ENCODE measurements at regions not wholly inside any gene's neighbourhood (a gene's known extent, or its start where the extent isn't known, plus 50 kb on each side); places are given as distances from the start of the nearest gene placed in this dataset.
"Not testable (repeated sequence)": the region's sequence is repeated elsewhere in the genome, so short reads cannot be mapped to it uniquely, and the experiment has no call there.

GRCh38 chr4:98828801-98829200 lies 100.1 kb downstream of the EIF4E start:
- peak; percentile 25 for DNase-seq

- DNase-seq, result no peak
Observed at GRCh38 chr4:98827661-98828060, 101.3 kb downstream of the EIF4E start.

- DNase-seq, result no peak
Observed at GRCh38 chr4:98822144-98822543, 106.8 kb downstream of the EIF4E start.

- DNase-seq, result not testable (repeated sequence)
Observed at GRCh38 chr4:98818116-98818515, 110.8 kb downstream of the EIF4E start.

GRCh38 chr4:98816816-98817215 lies 112.1 kb downstream of the EIF4E start:
- no peak for DNase-seq

GRCh38 chr4:98816386-98816785 lies 112.5 kb downstream of the EIF4E start:
- DNase-seq, result no peak

- no peak for DNase-seq
Observed at GRCh38 chr4:98804403-98804802, 124.5 kb downstream of the EIF4E start.

- no peak for DNase-seq
Observed at GRCh38 chr4:98803251-98803650, 125.7 kb downstream of the EIF4E start.

GRCh38 chr4:98802770-98803198 lies 126.1 kb downstream of the EIF4E start:
- no peak for DNase-seq

- no peak for DNase-seq
Observed at GRCh38 chr4:98801259-98801725, 127.6 kb downstream of the EIF4E start.

- DNase-seq, result no peak
Observed at GRCh38 chr4:98796991-98797390, 131.9 kb downstream of the EIF4E start.

GRCh38 chr4:98794565-98795205 lies 134.2 kb downstream of the EIF4E start:
- peak; percentile 61 for DNase-seq

GRCh38 chr4:98793658-98794057 lies 135.2 kb upstream of the TSPAN5 start:
- no peak for DNase-seq

- DNase-seq, result no peak
Observed at GRCh38 chr4:98786866-98787265, 128.5 kb upstream of the TSPAN5 start.

GRCh38 chr4:98784947-98785706 lies 126.7 kb upstream of the TSPAN5 start:
- no peak for DNase-seq

GRCh38 chr4:98781641-98782357 lies 123.4 kb upstream of the TSPAN5 start:
- DNase-seq, result no peak

- DNase-seq, result no peak
Observed at GRCh38 chr4:98780926-98781325, 122.5 kb upstream of the TSPAN5 start.

- DNase-seq, result no peak
Observed at GRCh38 chr4:98779088-98779487, 120.7 kb upstream of the TSPAN5 start.

- no peak for DNase-seq
Observed at GRCh38 chr4:98778206-98778605, 119.8 kb upstream of the TSPAN5 start.

- DNase-seq, result no peak
Observed at GRCh38 chr4:98775672-98776071, 117.3 kb upstream of the TSPAN5 start.

GRCh38 chr4:98773638-98774037 lies 115.2 kb upstream of the TSPAN5 start:
- no peak for DNase-seq

GRCh38 chr4:98771959-98772632 lies 113.7 kb upstream of the TSPAN5 start:
- DNase-seq, result no peak

GRCh38 chr4:98765771-98766170 lies 107.4 kb upstream of the TSPAN5 start:
- DNase-seq, result no peak
